Liver (tissue), 8 donors: ENCODE measurements at regions not wholly inside any gene's neighbourhood (a gene's known extent, or its start where the extent isn't known, plus 50 kb on each side); places are given as distances from the start of the nearest gene placed in this dataset.

Experiments used
- DNase-seq: peaks from one replicate; pipeline ENCODE4 v3.0.0-alpha.2; 2017; ENCODE audit warnings: low spot score
- H3K27ac ChIP-seq, 2 donors: one replicate each; pipeline ENCODE4 v1.7.0; 2013; ENCODE audit warnings: inconsistent platforms in 2 of 2, low read length in 2 of 2, control low read depth in 1 of 2, low read depth in 1 of 2, mild to moderate bottlenecking in 1 of 2
- H3K27me3 ChIP-seq, 4 donors: one replicate each; pipeline versions ENCODE4 v1.6.1 to v1.7.0; 2013; ENCODE audit warnings: low read length in 3 of 4, inconsistent platforms in 1 of 4, mild to moderate bottlenecking in 1 of 4, moderate library complexity in 1 of 4; ENCODE audit not compliant: control insufficient read depth in 4 of 4, insufficient read depth in 4 of 4
- H3K36me3 ChIP-seq, 4 donors: one replicate each; pipeline versions ENCODE4 v1.6.1 to v1.7.0; 2013; ENCODE audit warnings: low read length in 3 of 4, mild to moderate bottlenecking in 3 of 4, low read depth in 1 of 4, moderate library complexity in 1 of 4; ENCODE audit not compliant: control insufficient read depth in 4 of 4, insufficient read depth in 3 of 4
- H3K4me1 ChIP-seq, 4 donors: one replicate each; pipeline versions ENCODE4 v1.6.1 to v1.7.0; 2013; ENCODE audit warnings: low read length in 3 of 4, mild to moderate bottlenecking in 3 of 4, moderate library complexity in 1 of 4; ENCODE audit not compliant: control insufficient read depth in 4 of 4, insufficient read depth in 4 of 4
- H3K4me3 ChIP-seq, 3 donors: one replicate each; pipeline versions ENCODE4 v1.6.1 to v1.7.0; 2013; ENCODE audit warnings: low read length in 3 of 3, control low read depth in 1 of 3, low read depth in 1 of 3, mild to moderate bottlenecking in 1 of 3
- H3K9ac ChIP-seq, 2 donors: one replicate each; pipeline ENCODE4 v1.7.0; 2013; ENCODE audit warnings: low read length in 2 of 2, mild to moderate bottlenecking in 2 of 2, moderate library complexity in 2 of 2, control low read depth in 1 of 2, low read depth in 1 of 2
- H3K9me3 ChIP-seq, 4 donors: one replicate each; pipeline versions ENCODE4 v1.6.1 to v1.7.0; 2013; ENCODE audit warnings: low read length in 3 of 4; ENCODE audit not compliant: control insufficient read depth in 4 of 4
- ATF3 ChIP-seq: IDR thresholded peaks from 2 replicates; pipeline ENCODE4 v1.6.1; 2016; ENCODE audit warnings: antibody characterized with exemption
- CTCF ChIP-seq: fragments of 150-350 bp; IDR thresholded peaks from 2 replicates; pipeline ENCODE4 v1.5.1; 2017; ENCODE audit warnings: improper control_type of control experiment, low read depth, low read length; ENCODE audit not compliant: missing input control
- EGR1 ChIP-seq, 2 donors: IDR thresholded peaks; 2 replicates each; pipeline ENCODE4 v1.6.1; 2016 to 2018; ENCODE audit warnings: antibody characterized with exemption in 2 of 2, low read depth in 2 of 2
- FOXA1 ChIP-seq: IDR thresholded peaks from 2 replicates; pipeline ENCODE4 v1.6.1; 2016; ENCODE audit warnings: antibody characterized with exemption
- FOXA2 ChIP-seq: IDR thresholded peaks from 2 replicates; pipeline ENCODE4 v1.6.1; 2016; ENCODE audit warnings: antibody characterized with exemption
- GABPA ChIP-seq, 2 donors: IDR thresholded peaks in 1 of 2; conservative IDR thresholded peaks in 1 of 2; 2 replicates each; pipeline ENCODE4 v1.6.1; 2016; ENCODE audit warnings: antibody characterized with exemption in 2 of 2, mild to moderate bottlenecking in 1 of 2, moderate library complexity in 1 of 2
- HNF4A ChIP-seq, 2 donors: conservative IDR thresholded peaks; 2 replicates each; pipeline ENCODE4 v1.6.1; 2016; ENCODE audit warnings: antibody characterized with exemption in 2 of 2, mild to moderate bottlenecking in 2 of 2
- HNF4G ChIP-seq: IDR thresholded peaks from 2 replicates; pipeline ENCODE4 v1.6.1; 2016; ENCODE audit warnings: antibody characterized with exemption
- JUND ChIP-seq, 2 donors: IDR thresholded peaks; 2 replicates each; pipeline ENCODE4 v1.6.1; 2016; ENCODE audit warnings: antibody characterized with exemption in 2 of 2
- MAX ChIP-seq: IDR thresholded peaks from 2 replicates; pipeline ENCODE4 v1.6.1; 2016; ENCODE audit warnings: antibody characterized with exemption
- NR2F2 ChIP-seq: IDR thresholded peaks from 2 replicates; pipeline ENCODE4 v1.6.1; 2016; ENCODE audit warnings: antibody characterized with exemption
- RAD21 ChIP-seq, 2 donors: IDR thresholded peaks; 2 replicates each; pipeline ENCODE4 v1.6.1; 2016; ENCODE audit warnings: antibody characterized with exemption in 2 of 2, mild to moderate bottlenecking in 2 of 2
- REST ChIP-seq: IDR thresholded peaks from 2 replicates; pipeline ENCODE4 v1.6.1; 2016; ENCODE audit warnings: antibody characterized with exemption, mild to moderate bottlenecking
- RXRA ChIP-seq, 2 donors: IDR thresholded peaks; 2 replicates each; pipeline ENCODE4 v1.6.1; 2017 to 2018; ENCODE audit warnings: antibody characterized with exemption in 2 of 2, mild to moderate bottlenecking in 1 of 2
- SP1 ChIP-seq: IDR thresholded peaks from 2 replicates; pipeline ENCODE4 v1.6.1; 2018; ENCODE audit warnings: antibody characterized with exemption, mild to moderate bottlenecking
- TAF1 ChIP-seq: conservative IDR thresholded peaks from 2 replicates; pipeline ENCODE4 v1.6.1; 2016; ENCODE audit warnings: antibody characterized with exemption, mild to moderate bottlenecking
- YY1 ChIP-seq: IDR thresholded peaks from 2 replicates; pipeline ENCODE4 v1.6.1; 2016; ENCODE audit warnings: antibody characterized with exemption, mild to moderate bottlenecking
- WGBS: extraction: QIAGEN DNeasy Blood & Tissue Kit; methylation state at CpG from one replicate; pipeline ENCODE4 v1.1.7; 2013; 5-methylcytosine and 5-hydroxymethylcytosine counted together
- TF ChIP-seq, protein P1 (sequence below): IDR thresholded peaks from 2 replicates; pipeline ENCODE4 v1.6.1; 2016; ENCODE audit warnings: antibody characterized with exemption
- donor health status: healthy.
- donor health status: healthy.
- donor health status: healthy.
- donor health status: healthy.
- donor health status: healthy.

DNA sequence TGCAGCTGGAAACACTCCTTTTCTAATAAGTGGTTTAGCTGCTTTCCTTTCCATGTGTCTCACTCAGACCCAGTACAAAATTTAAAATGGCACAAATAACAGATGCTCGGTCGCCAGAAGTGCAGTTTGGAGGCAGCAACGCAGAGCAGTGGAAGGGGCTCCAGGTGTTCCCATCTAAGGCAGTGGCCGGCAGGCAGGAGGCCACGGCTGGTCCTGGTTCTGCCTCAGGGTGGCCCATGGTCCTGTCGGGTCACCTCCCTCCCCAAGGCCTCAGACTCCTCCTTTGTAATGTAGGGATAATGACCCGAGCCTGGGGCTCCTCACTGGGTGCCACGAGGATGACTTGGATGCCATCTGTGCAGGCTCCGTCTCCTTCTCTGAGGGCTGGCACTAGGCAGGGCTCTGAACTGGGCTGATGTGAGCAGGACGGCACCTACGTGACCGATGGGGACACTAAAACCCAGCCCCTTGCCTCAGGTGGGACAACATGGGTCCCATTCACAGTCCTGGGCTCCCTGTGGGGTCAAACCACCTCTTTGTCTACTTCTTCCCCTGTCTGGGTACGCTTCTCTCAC, 80.9 kb upstream of the SLC66A3 start:
- no peak overlapping the region for H3K4me3 ChIP-seq
- no peaks in the 10 kb centered on the region for H3K4me1 ChIP-seq
- H3K36me3 ChIP-seq: no peaks in the 10 kb centered on the region
- no peak overlapping the region for H3K27ac ChIP-seq
- H3K9me3 ChIP-seq: no peaks in the 10 kb centered on the region
- peaks cover 0 to 3% (median 0%) of the 10 kb centered on the region in 4 donors for H3K27me3 ChIP-seq
- WGBS: 86% methylated on average over 13 of the region's 13 CpGs
- TF ChIP-seq MAX (no peak), RAD21 (IDR thresholded peaks at IDR 0.05) (no peak), HNF4A (conservative IDR thresholded peaks at IDR 0.05) (no peak), JUND (IDR thresholded peaks at IDR 0.05) (no peak), ATF3 (no peak), CTCF (no peak), SP1 (no peak), NR2F2 (no peak), RXRA (IDR thresholded peaks at IDR 0.05) (no peak), HNF4G (no peak), FOXA1 (no peak), EGR1 (IDR thresholded peaks at IDR 0.05; ENCODE audit: low read depth in 2 of 2) (no peak), YY1 (no peak), FOXA2 (no peak), GABPA (IDR thresholded peaks at IDR 0.05 in 1 of 2, conservative IDR thresholded peaks at IDR 0.05 in 1 of 2) (no peak), TAF1 (no peak), REST (no peak)
- TF ChIP-seq, protein P1, sequence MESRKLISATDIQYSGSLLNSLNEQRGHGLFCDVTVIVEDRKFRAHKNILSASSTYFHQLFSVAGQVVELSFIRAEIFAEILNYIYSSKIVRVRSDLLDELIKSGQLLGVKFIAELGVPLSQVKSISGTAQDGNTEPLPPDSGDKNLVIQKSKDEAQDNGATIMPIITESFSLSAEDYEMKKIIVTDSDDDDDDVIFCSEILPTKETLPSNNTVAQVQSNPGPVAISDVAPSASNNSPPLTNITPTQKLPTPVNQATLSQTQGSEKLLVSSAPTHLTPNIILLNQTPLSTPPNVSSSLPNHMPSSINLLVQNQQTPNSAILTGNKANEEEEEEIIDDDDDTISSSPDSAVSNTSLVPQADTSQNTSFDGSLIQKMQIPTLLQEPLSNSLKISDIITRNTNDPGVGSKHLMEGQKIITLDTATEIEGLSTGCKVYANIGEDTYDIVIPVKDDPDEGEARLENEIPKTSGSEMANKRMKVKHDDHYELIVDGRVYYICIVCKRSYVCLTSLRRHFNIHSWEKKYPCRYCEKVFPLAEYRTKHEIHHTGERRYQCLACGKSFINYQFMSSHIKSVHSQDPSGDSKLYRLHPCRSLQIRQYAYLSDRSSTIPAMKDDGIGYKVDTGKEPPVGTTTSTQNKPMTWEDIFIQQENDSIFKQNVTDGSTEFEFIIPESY: no peak
- DNase-seq: no peak
- H3K9ac ChIP-seq: no peak overlapping the region
